Nucleus accumbens (tissue), 56 donors: ENCODE measurements at regions not wholly inside any gene's neighbourhood (a gene's known extent, or its start where the extent isn't known, plus 50 kb on each side); places are given as distances from the start of the nearest gene placed in this dataset.
A peak's percentile ranks its signal among the peaks of the same experiment; 100 is the strongest.

Experiments
- DNase-seq, 56 donors: peaks; one replicate each; lab custom pipeline; 2025; lab: John Stamatoyannopoulos, UW

GRCh38 chr6:167487749-167488664 lies 163.1 kb downstream of the TTLL2 start:
- no peak for DNase-seq

- DNase-seq: no peak
These were observed 166.7 kb downstream of the TTLL2 start for GRCh38 chr6:167491438-167492099.

DNA sequence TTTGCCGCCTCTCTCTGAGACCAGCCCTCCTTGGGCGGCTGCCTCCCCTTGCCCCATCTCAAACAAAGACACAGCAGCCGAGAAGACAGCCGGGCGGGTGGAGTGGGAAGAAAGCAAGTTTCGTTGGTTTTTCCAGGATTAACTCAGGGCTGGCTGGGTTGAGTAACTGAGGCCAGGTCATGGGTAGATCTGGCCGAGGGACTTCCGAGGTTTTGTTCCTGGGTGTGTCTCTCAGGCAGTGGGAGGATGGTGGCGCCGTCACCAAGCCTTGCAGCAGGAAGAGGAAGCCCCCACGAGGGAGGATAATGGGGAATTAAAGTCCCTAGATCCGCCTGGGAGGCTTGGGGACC lies 167.2 kb downstream of the TTLL2 start:
- DNase-seq: no peak

DNA sequence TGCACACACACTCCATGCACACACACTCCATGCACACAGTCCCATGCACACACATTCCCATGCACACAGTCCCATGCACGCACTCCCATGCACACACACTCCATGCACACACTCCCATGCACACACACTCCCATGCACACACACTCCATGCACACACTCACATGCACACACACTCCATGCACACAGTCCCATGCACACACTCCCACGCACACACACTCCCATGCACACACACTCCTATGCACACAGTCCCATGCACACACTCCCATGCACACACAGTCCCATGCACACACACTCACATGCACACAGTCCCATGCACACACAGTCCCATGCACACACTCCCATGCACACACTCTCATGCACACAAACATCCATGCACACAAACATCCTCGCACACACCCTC lies 168.4 kb downstream of the TTLL2 start:
- DNase-seq: no peak

- DNase-seq: peak in 29 of 56 donors; percentile 12 to 61 (median 32)
These were observed 169.3 kb downstream of the TTLL2 start for GRCh38 chr6:167493976-167494697.

GRCh38 chr6:167494698-167495435 lies 170.0 kb downstream of the TTLL2 start:
- DNase-seq: no peak

- peak in 53 of 56 donors; percentile 11 to 86 (median 67) for DNase-seq
These were observed 170.9 kb downstream of the TTLL2 start for GRCh38 chr6:167495506-167496401.

GRCh38 chr6:167496707-167497106 lies 171.8 kb downstream of the TTLL2 start:
- DNase-seq: no peak

DNA sequence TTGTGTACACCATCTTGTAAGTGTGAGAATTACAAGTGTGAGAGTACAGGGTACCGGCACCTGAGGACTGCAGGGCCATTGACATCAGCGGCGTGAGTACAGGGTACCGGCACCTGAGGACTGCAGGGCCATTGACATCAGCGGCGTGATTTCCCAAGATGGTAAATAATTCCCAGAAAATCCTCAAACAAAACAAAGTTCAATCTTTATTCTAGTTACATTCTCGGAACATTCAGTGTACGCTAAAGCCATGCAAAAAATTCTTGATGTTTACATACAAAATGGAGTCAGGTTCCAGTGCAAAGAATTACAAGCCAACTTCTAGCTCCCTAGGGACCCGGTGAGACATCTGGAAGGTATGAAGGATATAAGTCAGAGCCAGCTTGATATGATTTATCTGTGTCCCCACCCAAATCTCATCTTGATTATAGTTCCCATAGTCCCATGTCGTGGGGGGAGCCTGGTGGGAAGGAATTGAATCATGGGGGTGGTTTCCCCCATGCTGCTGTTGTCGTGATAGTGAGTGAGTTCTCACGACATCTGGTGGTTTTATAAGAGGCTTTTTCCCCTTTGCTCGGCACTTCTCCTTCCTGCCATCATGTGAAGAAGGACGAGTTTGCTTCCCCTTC lies 172.7 kb downstream of the TTLL2 start:
- no peak for DNase-seq

DNA sequence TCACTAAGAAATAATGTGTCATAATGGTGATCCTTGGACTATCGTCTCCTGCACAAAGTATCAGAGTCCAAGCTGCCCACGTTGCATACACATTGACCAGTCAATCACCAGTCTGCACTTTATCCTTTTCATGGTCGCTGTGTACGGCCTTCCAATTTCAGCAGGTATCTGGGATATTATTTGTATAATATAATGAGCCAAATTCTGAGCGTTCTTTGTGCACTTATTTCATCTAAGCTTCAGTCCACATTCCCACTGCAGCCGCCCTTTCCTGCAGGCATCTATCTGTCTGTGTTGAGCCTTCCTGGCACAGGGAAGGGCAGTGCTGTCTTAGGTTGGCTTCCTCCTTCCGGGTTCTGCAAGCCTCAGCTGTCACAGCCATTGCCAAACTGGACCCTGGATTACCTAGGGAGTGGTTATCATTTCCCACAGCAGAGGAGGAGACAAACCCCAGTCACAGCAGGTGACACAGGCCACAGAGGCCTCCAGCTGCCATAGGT lies 174.3 kb downstream of the TTLL2 start:
- no peak for DNase-seq

DNA sequence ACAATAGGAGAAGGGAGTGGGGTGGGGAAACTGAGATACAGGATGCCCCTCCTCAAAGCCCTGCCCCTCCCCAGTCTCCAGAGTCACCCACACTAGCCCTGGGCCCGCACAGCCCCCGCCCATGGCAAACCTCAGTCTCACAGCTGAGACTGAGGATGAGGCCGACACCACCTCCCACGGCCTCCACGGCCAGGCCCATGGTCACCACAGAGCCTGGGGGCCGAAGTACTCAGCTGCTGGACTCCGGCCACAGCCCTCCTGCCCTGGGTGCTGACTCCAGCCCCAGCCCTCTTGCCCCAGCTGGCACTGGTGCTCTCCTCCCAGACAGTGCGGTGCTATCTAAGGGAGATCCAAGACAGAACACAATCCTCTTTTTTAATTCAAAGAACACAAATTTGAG lies 176.1 kb downstream of the TTLL2 start:
- DNase-seq: no peak

DNA sequence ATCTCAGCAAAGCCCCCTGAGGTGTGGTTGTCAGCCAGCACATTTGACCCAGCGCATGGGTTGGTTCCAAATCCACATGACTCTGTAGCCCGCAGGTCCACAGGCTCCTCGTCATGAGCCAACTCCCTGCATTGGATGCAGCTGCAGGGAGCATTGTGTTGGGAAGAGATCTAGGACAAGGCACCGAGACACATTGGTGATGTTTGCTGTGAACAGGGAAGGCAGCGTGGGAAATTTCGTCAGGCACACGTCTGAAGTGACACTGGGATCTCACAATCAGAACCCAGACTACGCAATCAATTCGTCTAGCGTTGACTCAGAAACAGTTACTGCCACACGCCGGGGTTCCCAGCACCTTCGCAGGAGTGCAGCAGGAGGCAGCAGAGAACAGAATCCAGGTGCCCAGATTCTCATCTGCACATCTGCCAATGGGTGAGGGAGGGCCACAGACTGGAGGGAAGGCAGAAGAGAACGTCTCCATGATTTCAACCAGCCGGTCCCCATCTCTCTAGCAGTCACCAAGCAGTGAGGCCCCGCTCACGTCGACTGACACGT lies 177.0 kb downstream of the TTLL2 start:
- DNase-seq: peak in 15 of 56 donors; percentile 9 to 57 (median 24)

- no peak for DNase-seq
These were observed 177.6 kb downstream of the TTLL2 start for GRCh38 chr6:167502471-167502870.

DNA sequence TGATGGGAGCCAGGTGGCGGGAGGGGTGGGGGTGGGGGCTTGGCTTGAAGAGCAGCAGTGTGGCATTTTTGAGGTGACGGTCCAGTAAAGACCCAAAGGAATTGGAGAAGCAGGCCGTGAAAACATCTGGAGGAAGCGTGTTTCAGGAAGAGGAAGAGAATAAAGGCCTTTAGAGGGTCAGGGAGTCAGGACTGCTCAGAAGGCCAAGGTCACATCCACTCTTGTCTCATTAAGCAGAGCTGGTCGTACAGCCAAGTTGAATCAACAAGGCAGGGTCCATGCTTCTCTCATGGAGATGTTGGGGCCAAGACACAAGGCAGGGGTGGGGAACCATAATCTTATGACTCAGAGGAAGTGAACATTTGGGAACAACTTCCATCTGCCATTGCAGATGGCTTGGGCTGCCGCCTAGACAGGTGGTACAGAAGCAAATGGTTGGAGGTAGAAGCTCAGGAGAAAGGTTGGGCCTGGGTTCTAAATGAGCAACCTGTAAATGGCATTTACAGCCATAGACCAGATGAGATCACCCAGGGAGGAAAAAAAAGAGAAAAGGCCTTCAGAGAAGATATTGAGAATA lies 179.6 kb downstream of the TTLL2 start:
- DNase-seq: no peak

DNA sequence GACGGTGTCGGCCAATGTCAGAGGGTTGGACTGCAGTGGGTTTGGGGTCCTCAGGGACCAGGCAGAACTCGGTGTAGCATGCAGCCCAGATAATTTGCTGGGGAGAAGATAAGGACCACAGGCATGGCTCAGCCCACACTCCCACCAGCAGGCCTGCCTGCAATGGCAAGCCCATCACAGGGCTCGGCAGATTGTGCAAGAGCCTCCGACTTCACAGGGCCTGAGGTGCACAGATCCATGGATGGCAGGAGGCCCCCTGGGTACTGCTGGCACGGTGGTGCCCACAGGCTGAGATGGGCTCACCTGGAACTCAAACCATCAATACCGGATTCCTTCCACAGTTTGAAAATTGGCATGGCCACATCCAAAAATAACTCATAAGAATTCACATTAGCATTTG lies 180.3 kb downstream of the TTLL2 start:
- DNase-seq: no peak

- DNase-seq: no peak
These were observed 180.9 kb downstream of the TTLL2 start for GRCh38 chr6:167505782-167506181.

DNA sequence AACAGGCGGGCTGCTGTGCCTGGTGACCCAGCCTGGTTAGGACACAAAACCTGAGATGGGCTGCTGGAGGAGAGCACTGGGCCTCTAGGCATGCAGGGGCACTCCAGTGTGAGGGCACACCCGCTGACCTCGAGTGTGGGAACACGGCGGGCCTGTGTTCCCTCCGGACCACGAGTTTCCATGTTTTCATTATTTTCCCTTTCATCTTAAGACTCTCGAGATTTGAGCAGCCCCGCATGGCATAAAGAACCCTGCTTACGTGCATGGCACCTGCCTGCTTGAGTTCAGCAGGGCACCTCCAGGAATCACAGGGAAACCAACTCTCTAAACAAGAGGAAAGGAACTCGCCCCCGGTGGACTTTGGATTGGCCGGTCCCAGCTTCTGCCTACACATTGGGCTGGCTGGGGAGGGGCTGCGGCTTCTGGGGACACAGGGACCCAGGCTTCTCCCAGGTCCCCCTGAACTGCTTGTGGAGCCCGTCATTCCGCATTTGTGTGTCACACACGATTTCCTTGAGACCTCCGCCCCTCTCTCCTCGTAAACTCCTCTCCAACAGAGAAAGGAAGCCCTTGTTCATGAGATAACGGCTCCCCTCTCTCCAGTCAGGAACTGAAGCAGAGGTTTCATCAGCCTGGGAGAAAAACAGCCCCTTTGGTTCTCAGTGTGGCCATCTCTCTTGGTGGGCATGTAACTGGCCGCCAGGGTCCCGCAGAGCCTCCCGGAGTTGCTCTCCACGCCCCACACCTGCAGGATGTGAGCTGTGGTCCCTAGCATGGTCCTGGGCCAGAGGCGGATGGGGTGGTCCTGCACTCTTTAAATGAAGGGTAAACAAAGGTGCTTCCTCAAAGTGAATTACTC lies 181.8 kb downstream of the TTLL2 start:
- no peak for DNase-seq
